Sigmoid colon (tissue), 4 donors: ENCODE measurements at regions not wholly inside any gene's neighbourhood (a gene's known extent, or its start where the extent isn't known, plus 50 kb on each side); places are given as distances from the start of the nearest gene placed in this dataset.

Experiments used
- EP300 ChIP-seq, 4 donors: sonication (generic); formaldehyde crosslinking; IDR thresholded peaks; one replicate each; pipeline ENCODE4 v1.6.1; 2017; ENCODE audit warnings: antibody characterized with exemption in 4 of 4
- POLR2AphosphoS5 ChIP-seq, 4 donors: sonication (generic); formaldehyde crosslinking; IDR thresholded peaks; one replicate each; pipeline ENCODE4 v1.6.1; 2017; ENCODE audit warnings: antibody characterized with exemption in 4 of 4
- TF ChIP-seq, protein P1 (sequence below), 4 experiments: fragments of 450-650 bp in 3 of 4; fragments of 200-600 bp in 1 of 4; IDR thresholded peaks; one replicate each; pipeline ENCODE4 v1.5.1; 2016 to 2019; ENCODE audit warnings: antibody characterized with exemption in 4 of 4, mild to moderate bottlenecking in 3 of 4, moderate library complexity in 2 of 4

DNA sequence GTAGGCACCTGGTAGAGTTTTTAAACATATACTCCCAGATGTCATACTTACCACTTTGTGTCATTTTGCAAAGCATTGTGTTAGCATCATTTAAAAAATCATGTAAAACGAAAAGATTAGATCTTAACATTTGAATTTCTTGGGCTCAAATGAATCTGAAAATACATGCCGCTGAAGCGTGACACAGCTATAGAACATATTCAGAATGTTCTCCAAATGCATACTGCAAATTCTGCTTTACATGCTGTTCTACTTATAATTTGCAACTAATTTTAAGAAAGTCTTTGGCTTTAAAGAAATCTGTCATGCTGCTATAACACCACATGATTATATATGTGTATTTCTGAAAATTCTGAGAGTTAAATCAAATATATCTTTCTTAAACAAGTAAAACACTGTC is 109.2 kb upstream of the CAV2 start:
- TF ChIP-seq, protein P1, sequence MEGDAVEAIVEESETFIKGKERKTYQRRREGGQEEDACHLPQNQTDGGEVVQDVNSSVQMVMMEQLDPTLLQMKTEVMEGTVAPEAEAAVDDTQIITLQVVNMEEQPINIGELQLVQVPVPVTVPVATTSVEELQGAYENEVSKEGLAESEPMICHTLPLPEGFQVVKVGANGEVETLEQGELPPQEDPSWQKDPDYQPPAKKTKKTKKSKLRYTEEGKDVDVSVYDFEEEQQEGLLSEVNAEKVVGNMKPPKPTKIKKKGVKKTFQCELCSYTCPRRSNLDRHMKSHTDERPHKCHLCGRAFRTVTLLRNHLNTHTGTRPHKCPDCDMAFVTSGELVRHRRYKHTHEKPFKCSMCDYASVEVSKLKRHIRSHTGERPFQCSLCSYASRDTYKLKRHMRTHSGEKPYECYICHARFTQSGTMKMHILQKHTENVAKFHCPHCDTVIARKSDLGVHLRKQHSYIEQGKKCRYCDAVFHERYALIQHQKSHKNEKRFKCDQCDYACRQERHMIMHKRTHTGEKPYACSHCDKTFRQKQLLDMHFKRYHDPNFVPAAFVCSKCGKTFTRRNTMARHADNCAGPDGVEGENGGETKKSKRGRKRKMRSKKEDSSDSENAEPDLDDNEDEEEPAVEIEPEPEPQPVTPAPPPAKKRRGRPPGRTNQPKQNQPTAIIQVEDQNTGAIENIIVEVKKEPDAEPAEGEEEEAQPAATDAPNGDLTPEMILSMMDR (IDR thresholded peaks at IDR 0.05) = no peak
- no peak for TF ChIP-seq POLR2AphosphoS5 (IDR thresholded peaks at IDR 0.05)
- no peak for TF ChIP-seq EP300 (IDR thresholded peaks at IDR 0.05)
